Stimulated activated CD8-positive, alpha-beta memory T cell treated with anti-CD3 and anti-CD28 coated beads, Interleukin-15, amount 100 ng/mL, for 48 hours (primary cell): ENCODE measurements at regions not wholly inside any gene's neighbourhood (a gene's known extent, or its start where the extent isn't known, plus 50 kb on each side); places are given as distances from the start of the nearest gene placed in this dataset.

ENCODE experiments used
- DNase-seq, 2 donors: peaks; one replicate each; pipeline ENCODE4 v3.0.0-alpha.2; 2020; ENCODE audit warnings: low read depth in 2 of 2

DNA sequence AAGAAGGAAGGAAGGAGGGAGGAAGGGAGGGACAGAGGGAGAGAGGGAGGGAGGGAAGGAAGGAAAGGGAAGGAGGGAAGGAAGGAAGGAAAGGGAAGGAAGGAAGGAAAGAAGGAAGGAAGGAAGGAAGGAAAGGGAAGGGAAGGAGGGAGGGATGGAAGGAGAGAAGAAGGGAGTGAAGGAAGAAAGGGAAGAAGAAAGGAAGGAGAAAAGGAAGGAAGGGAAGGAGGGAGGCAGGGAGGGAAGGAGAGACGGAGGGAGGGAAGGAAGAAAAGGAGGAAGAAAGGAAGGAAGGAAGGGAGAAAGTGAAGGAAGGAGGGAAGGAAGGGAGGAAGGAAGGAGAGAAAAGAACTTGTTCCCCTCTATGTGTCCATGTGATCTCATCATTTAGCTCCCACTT, 465.0 kb downstream of the KCTD8 start:
- no peak for DNase-seq

DNA sequence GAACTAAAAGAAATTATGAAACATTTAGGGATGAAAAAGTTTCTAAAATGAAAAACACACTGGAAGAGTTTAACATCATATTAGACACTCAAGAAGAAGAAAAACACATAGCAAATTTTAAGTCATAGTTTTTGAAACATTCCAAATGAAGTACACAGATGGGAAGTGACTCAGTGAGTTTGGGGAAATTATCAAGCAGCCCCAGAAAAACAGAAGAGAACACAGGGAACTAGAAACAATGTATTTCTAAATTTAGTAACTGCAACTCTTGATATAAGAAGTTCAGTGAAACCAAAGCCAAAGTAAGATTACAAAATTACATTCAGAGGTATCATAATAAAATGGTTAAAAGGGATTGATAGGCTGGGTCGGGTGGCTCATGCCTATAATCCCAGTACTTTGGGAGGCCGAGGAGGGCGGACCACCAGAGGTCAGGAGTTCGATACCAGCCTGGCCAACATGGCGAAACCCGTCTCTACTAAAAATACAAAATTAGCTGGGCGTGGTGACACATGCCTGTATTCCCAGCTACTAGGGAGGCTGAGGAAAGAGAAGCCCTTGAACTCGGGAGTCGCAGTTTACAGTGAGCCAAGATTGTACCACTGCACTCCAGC, 461.2 kb downstream of the KCTD8 start:
- DNase-seq, result no peak

DNA sequence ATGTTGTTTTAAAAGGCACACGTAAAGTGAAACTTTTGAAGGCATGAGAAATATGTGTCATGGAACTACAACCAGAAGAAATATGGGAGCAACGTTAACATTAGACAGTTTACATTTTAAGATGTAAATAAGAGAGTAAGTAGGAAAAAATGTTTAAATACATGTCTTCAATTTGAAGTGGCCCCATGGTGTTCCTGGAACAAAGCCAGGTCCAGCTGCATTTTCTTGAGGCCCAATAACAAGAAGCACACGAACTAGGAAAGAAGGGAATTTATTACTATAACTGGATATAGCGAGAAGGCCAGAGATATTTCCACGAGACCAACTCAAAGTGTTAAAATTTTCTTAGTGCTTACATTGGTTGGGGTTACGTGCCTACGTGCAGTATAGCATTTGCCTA, 458.1 kb downstream of the KCTD8 start:
- no peak for DNase-seq

DNA sequence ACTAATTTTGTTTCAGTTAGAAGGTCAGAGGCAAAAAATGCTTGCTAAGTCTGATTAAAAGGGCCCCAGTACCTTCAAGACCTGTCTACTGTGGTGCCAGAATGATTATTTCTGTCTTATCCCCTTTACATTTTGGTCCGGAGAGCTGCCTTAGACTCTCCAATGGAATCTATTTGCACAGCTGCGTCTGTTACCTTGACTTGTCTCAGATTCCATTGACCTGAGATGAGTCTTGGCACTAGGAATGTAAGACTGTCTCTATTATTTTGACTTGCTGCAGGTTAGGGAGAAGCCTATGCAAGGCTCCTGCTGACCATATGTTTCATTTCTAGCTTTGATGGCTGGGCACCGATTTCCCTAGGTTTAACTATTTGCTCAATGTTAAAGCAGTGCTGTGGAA, 457.6 kb downstream of the KCTD8 start:
- no peak for DNase-seq

DNA sequence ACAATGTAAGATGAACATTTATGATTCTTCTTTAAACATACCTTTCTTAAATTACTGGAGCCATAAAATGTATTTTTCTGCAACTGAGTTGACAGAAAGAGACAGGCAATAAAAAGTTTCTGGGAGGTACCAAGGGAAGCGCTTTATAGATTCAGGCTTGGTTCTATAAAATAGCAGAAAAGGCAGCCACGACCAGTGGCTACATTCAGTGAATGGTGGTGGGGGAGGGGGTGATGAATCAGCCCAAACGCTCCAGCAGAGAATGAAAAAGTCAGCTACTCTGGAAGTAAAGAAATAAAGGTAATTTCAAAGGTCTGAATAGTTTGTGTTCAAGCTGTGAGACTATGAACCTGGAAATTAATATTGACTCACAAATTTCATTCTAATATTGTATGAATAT, 456.1 kb downstream of the KCTD8 start:
- no peak for DNase-seq

DNA sequence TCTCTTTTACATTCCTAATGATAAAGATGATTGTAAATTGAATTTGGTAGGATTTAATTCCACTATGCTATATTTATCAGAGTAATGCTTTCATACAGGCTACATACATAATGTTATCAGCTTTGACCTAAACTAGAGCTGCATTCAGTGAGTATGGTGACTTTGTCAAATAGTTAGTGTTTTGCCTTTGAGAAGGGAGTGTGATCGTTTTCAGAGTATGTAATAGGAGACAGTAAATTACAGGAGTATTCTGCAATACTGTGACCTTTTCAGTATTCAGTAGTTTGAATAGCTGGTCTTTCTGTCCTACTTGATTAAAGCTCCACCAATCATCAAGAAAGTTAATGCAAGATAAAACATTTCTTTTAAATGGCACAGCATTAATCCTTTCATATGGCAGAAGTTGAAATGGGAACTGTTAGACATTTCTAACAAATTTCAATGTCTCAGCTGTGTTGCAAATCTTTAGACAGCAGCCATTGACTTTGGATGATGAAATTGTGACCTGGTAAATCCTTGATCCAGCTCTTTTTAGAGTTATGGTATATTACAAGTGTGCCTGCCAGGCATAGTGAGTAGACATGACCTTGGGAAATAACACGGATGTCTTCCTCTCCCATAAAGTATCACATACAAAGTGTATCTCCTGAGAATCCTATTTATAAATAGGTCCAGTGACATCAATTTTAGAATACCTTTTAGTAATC, 455.3 kb downstream of the KCTD8 start:
- DNase-seq, result no peak

DNA sequence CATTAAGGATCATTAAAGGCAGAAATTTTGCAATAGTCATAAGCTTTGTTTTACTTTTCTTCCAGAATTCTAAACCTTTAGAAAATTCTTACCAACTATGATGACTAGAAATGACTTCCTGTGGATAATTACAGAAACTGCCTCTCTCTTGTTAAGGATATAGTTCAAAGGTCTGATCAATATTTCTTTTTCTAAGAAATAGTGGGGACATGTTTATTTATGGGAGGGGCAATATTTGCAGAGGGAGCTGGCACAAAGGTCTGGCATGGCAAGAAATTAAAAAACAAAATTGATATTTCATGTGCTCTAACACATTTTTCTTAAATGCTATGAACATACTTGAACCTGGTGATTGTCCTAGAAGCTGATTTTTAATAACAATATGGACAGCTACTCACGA, 448.9 kb downstream of the KCTD8 start:
- DNase-seq, result no peak

DNA sequence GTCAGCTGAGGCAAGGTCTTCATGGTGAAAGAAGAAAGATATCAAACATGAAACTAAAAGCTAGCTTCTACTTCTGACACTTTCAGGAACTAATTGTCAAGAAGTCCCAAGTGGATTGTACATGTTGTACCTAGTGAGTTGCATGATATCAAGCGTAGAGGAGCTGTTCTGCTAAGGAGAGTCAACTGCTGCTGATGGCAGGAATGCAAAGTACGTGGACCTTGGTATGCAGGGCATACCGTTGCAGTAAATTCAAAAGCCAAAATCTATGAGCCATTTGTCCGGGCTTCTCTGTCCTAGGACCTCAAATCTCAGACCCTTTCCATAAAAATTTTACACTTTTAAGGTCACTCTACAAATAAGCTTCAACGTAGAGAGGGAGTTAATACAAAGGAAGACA, 446.2 kb downstream of the KCTD8 start:
- DNase-seq, result no peak

DNA sequence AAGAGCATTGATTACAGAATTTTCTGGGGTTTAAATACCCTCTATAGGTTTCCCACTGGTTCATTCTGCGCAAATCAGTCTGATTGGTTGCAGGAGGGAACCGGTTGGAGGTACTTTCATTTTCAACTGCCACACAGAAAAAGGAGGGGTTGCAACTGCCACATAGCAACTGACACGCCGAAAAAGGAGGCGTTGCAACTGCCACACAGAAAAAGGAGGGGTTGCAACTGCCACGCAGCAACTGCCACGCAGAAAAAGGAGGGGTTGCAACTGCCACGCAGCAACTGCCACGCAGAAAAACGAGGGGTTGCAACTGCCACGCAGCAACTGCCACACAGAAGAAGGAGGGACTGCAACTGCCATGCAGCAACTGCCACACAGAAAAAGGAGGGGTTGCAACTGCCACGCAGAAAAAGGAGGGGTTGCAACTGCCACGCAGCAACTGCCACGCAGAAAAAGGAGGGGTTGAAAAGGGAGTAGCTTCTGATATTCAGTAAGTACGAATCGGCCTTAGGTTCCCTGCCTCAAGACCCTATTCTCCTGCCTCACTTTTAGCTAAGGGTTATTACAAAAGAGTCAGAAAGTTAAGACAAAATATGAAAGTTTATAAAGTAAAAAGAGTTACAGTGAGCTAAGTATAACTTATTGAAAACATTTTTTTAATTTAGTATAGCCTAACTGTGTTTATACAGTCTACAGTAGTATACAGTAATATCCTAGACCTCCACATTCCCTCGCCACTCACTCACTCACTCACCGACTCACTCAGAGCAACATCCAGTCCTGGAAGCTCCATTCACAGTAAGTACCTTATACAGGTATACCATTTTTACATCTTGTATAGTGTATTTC, 431.8 kb downstream of the KCTD8 start:
- DNase-seq, result no peak

DNA sequence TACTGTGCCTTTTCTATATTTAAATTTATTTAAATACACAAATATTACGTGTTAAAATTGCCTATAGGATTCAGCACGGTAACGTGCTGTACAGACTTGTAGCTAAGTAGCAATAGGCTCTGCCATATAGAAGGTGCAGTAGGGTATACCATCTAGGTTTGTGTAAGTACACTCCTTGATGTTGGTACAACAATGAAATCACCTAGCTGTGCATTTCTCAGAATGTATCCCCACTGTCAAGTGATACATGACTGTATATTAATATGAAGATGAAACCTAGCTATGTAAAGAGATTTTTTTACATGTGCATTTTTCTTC, 431.2 kb downstream of the KCTD8 start:
- DNase-seq, result no peak

DNA sequence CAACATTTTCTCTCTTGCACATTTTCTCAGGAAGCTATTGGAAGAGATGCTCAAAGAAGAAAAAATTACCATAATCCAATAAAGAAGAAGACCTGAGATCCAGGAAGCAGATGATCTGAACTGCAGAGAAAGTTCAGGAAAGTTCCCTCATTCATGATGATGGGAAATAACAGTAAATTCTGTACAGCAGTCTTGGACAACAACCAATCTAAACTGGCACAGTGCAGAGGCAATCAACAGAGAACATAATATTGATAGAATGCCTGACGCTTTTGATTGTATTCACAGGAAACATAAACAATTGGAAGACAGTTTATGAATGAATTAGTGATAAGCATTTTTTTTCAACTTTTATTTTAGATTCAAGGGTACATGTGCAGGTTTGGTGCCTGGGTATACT, 428.9 kb downstream of the KCTD8 start:
- no peak for DNase-seq

DNA sequence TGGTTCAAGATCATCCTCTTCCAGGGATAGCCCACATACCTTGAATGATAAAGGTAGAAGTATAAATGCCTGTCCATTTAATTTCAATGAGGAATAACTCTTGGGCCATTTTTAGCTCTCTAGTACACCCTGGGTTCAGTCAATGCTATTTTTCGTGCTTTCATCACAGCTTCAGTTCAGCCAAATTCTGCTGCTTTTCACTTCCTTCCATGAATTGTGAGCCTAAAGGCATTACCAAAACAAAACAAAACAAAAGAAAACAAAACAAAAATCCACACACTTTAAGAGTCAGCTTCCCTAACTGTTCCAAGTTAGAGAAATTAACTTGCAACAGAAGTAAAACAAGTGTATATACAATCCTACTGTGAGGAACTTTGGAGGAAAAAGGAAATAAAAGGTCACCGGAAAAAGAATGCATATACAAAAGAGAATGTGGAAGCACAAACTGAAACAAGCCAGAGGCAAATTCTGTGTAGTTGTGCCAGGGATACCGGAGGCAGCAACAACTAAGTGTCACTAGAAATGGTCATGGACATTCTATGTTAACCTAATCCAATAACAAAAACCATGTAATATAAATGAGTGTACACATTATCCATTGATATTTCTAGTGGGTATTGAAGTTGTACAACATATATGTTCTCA, 423.1 kb downstream of the KCTD8 start:
- DNase-seq, result no peak

DNA sequence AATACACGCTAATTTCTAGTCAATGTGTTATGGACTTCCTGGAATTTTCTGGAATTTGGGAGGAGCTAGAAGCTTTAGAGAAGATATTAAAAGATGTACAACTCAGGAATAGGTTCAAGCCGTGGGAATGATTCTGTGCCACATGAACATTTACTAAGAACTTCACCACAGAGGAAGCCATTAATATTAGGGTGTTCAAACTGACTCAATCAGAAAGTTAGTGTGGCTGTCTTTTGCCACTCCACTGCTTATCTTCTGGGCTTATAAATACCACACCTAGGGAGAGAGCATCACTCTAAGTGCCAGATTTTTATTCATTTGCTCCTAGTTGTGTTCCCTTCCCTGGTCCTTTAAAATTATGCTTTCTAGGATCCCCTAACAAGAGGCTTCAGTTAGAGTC, 409.8 kb downstream of the KCTD8 start:
- no peak for DNase-seq

DNA sequence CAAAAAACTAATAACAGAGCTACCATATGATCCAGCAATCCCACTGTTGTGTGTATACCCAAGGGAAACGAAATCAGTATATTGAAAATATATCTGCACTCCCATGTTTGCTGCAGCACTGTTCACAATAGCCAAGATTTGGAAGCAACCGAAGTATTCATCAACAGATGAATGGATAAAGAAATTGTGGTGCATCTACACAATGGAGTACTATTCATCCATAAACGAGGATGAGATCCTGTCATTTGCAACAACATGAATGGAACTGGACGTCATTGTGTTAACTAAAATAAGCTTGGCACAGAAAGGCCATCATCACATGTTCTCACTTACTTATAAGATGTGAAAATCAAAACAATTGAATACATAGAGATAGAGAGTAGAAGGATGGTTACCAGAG, 402.1 kb downstream of the KCTD8 start:
- DNase-seq, result no peak

DNA sequence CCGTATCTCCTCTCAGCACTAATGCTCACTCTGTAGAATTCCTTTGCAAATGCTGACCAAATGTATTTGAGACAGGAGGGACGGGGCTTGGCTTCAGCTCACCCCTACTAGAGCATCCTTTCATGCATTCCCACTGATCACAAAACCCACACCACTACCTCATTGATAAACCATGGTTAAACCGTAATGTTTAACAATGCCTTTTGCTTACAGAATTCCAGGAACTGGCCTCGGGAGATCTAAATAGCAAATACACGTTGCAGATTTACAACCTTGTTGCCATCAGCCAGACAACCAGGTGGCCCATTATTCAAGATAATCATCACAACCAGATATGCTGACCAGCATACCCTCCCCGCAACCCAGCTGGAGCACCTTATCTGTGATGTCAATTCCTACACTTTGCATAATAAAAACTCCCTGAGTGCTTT, 391.9 kb downstream of the KCTD8 start:
- no peak for DNase-seq

DNA sequence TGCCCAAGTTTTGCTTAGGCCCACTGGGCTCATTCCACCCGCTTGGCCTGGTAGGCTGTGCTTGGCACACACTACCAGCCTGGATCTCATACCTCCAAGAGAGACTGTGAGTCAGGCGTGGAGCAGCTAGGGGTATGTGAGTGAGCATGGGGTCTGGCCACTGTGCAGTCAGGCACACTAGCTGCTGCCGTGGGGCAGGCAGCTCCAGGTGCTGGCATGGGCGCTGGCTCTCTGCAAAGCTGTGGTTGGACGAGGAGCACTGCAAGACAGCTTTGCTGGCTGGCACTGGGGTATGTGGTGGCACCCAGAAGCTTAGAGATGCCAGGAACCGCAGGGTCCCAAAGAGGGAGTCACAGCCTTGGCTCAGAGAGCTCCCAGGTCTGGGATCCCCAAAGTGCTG, 377.8 kb downstream of the KCTD8 start:
- DNase-seq, result no peak

DNA sequence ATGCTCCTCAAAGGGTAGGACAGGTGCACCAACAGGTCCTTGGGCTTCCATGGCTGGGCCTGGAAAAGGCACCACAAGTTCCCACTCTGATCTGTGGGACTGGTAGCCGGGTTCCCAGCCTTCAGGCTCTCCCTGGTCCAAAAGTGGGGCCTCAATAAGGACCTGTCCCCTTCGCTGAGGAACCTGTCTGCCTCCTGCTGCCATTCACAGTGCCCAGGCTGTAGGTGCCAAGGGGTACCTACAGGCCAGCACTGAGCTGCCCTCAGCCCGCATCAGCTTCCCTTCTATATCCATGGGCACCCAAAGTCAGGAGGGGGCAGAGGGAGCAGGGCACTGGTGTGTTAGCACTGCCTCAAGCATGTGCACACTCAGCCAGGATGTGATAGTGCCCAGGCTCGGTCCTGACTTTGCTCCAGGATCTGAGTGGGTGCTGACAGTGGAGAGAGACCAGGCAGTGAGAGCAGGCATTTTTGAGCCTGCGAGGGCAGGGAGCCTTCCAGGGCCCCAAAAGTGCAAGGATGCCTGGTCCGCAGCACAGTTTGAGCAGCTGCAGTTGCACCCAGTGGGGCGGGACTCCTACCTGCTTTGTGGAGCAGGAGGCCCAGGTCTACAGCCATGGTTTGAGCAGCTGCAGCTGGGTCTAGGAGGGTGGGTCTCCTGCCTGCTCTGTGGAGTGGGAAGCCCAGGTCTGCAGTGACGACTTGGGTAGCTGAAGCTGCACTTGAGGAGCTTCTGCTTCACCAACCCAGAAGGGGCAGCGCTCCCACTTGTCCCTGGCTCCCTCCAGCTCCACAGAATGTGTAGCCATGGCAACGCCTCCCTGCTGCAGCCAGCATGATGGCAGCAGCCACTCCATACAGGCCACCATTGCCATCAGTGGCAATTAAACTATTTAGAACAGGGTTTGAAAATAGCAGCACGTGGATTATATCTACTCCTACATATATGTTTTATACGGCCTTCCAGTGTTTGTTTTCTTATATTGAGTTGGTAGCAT, 376.4 kb downstream of the KCTD8 start:
- no peak for DNase-seq

DNA sequence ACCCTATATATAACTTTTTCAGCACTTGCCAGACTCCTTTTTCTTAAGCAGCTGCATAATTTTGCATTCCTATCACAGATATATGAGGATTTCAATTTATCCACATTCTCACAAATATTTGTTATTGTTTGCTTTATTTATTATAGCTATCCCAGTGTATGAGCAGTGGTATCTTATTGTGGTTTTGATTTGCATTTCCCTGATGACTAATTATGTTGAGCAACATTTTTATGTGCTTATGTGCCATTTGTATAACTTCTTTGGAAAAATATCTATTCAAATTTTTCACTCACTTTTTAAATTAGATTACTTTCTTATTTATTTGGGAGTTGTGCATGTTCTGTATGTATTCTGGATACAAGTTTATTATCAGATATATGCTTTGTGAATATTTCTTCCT, 361.9 kb downstream of the KCTD8 start:
- DNase-seq, result no peak

DNA sequence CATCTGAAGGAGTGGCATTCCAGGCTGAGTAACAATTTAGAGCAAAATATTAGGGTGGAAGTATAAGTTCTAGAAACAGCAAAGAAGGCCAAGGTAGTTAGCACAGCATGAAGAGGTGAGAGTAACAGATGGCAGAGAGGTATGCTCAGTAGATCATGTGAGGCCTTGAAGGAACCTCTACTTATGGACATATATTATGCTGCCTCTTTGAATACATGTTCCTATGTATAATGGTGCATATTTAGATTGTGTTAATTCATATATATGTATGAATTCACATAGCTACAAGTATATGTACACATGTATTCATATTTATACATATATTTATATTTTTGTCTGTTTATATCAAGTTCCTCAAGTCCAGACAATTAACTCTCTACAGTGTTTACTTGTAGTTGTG, 355.2 kb downstream of the KCTD8 start:
- no peak for DNase-seq

DNA sequence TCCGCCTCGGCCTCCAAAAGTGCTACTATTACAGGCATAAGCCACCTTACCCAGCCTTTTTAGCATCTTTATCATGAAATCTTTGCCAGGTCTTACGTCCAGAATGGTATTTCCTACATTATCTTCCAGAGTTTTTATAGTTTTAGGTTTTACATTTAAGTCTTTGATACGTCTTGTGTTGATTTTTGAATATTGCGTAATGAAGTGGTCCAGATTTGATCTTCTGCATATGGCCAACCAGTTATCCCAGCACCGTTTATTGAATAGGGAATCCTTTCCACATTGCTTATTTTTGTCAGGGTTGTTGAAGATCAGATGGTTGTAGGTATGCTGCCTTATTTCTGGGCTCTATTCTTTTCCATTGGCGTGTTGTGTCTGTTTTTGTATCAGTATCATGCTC, 349.6 kb downstream of the KCTD8 start:
- no peak for DNase-seq

DNA sequence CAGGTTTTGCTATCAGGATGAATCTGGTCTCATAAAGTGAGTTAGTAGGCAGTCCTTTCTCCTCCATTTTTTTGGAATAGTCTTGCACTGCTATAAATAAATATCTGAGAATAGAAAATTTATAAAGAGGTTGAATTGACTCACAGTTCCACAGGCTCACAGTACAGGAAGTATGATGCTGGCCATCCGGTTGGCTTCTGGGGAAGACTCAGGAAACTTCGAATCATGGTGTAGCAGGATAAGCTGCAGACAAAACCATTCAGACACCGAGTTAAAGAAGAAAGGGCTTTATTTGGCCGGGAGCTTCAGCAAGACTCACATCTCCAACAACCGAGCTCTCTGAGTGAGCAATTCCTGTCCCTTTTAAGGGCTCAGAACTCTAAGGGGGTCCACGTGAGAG, 348.2 kb downstream of the KCTD8 start:
- DNase-seq, result no peak
